Subcutaneous abdominal adipose tissue (tissue), 5 donors: ENCODE measurements at regions not wholly inside any gene's neighbourhood (a gene's known extent, or its start where the extent isn't known, plus 50 kb on each side); places are given as distances from the start of the nearest gene placed in this dataset.

ENCODE experiments used
- H3K27ac ChIP-seq: one replicate; pipeline ENCODE4 v1.7.0; 2013; ENCODE audit warnings: low read depth, mild to moderate bottlenecking, inconsistent platforms, low read length, moderate library complexity
- H3K27me3 ChIP-seq, 5 donors: one replicate each; pipeline ENCODE4 v1.7.0; 2013; ENCODE audit warnings: low read length in 5 of 5, inconsistent platforms in 1 of 5; ENCODE audit not compliant: control insufficient read depth in 5 of 5, insufficient read depth in 4 of 5
- H3K36me3 ChIP-seq, 5 donors: one replicate each; pipeline ENCODE4 v1.7.0; 2013; ENCODE audit warnings: low read length in 5 of 5; ENCODE audit not compliant: control insufficient read depth in 5 of 5, insufficient read depth in 5 of 5
- H3K4me1 ChIP-seq, 5 donors: one replicate each; pipeline ENCODE4 v1.7.0; 2013; ENCODE audit warnings: low read length in 5 of 5, mild to moderate bottlenecking in 3 of 5, moderate library complexity in 1 of 5; ENCODE audit not compliant: control insufficient read depth in 5 of 5, insufficient read depth in 5 of 5
- H3K4me3 ChIP-seq, 5 donors: one replicate each; pipeline ENCODE4 v1.7.0; 2013; ENCODE audit warnings: low read length in 5 of 5, low read depth in 1 of 5
- H3K9ac ChIP-seq, 5 donors: one replicate each; pipeline ENCODE4 v1.7.0; 2013; ENCODE audit warnings: low read length in 5 of 5, mild to moderate bottlenecking in 4 of 5, moderate library complexity in 3 of 5
- H3K9me3 ChIP-seq, 5 donors: one replicate each; pipeline ENCODE4 v1.7.0; 2013; ENCODE audit warnings: low read length in 5 of 5; ENCODE audit not compliant: control insufficient read depth in 5 of 5
- donor health status: healthy.
- donor health status: healthy.
- donor health status: healthy.
- donor health status: healthy.
- donor health status: healthy.

- Histone ChIP-seq H3K27ac (no peak overlapping the region), H3K4me1 (no peaks in the 10 kb centered on the region), H3K9ac (no peak overlapping the region), H3K27me3 (no peaks in the 10 kb centered on the region), H3K36me3 (no peaks in the 10 kb centered on the region), H3K4me3 (no peak overlapping the region), H3K9me3 (no peaks in the 10 kb centered on the region)
Measured at GRCh38 chr3:182349951-182350517, 443.3 kb upstream of the ATP11B start.

- no peaks in the 10 kb centered on the region for H3K4me1 ChIP-seq
- no peaks in the 10 kb centered on the region for H3K36me3 ChIP-seq
- H3K4me3 ChIP-seq, result no peak overlapping the region
- H3K27me3 ChIP-seq, result peaks cover 0 to 2% (median 0%) of the 10 kb centered on the region in 5 donors
- no peaks in the 10 kb centered on the region for H3K9me3 ChIP-seq
- H3K9ac ChIP-seq, result no peak overlapping the region
- no peak overlapping the region for H3K27ac ChIP-seq
Measured at GRCh38 chr3:182357928-182358327, 435.4 kb upstream of the ATP11B start.

DNA sequence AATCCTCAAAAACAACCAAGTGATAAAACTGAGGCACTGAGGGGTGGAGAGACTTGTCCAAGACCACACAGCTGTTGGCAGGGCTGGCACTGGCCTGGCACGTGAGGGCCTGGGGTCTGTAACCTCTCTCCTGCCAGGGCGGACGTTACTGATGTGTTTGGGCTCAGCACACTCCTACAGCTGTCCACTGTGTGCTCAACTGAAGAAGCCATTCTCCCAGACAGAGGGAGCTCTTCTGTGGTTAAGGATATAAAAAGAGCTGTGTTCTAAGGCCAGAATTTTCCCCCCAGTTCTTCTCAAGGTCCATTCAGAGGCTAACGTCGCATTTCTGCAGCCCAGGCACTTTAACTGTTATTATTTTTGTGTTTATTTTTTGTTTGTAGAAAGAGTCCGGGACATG is 429.0 kb upstream of the ATP11B start:
- no peak overlapping the region for H3K27ac ChIP-seq
- H3K36me3 ChIP-seq, result no peaks in the 10 kb centered on the region
- no peaks in the 10 kb centered on the region for H3K4me1 ChIP-seq
- H3K9ac ChIP-seq, result no peak overlapping the region
- peaks cover 0 to 2% (median 0%) of the 10 kb centered on the region in 5 donors for H3K27me3 ChIP-seq
- no peak overlapping the region for H3K4me3 ChIP-seq
- H3K9me3 ChIP-seq, result no peaks in the 10 kb centered on the region

- no peaks in the 10 kb centered on the region for H3K9me3 ChIP-seq
- H3K4me3 ChIP-seq, result no peak overlapping the region
- H3K9ac ChIP-seq, result no peak overlapping the region
- H3K27me3 ChIP-seq, result no peaks in the 10 kb centered on the region
- no peak overlapping the region for H3K27ac ChIP-seq
- H3K4me1 ChIP-seq, result no peaks in the 10 kb centered on the region
- no peaks in the 10 kb centered on the region for H3K36me3 ChIP-seq
Measured at GRCh38 chr3:182364723-182365650, 428.3 kb upstream of the ATP11B start.

- H3K4me1 ChIP-seq, result no peaks in the 10 kb centered on the region
- H3K27me3 ChIP-seq, result no peaks in the 10 kb centered on the region
- no peak overlapping the region for H3K27ac ChIP-seq
- H3K4me3 ChIP-seq, result no peak overlapping the region
- no peak overlapping the region for H3K9ac ChIP-seq
- no peaks in the 10 kb centered on the region for H3K9me3 ChIP-seq
- H3K36me3 ChIP-seq, result no peaks in the 10 kb centered on the region
Measured at GRCh38 chr3:182366746-182367145, 426.6 kb upstream of the ATP11B start.

DNA sequence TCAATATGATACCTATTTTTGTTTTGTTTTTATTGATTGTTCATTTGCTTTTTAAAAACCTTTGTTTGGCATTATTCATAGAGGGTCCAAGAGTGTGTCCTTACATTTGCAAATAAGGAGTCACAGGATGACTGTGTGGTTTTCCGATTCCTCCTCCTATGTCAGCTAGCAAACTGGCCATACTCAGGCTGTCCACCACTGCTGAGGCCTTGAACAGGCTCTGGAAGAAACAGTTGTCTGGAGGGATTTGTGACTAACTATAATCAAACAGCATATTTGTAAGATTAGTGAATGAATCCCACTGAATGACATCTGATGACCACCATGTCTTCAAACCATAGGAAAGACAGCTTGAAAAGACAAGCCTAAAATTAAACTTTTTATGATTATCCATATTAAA is 423.4 kb upstream of the ATP11B start:
- H3K9ac ChIP-seq, result no peak overlapping the region
- H3K36me3 ChIP-seq, result no peaks in the 10 kb centered on the region
- no peaks in the 10 kb centered on the region for H3K9me3 ChIP-seq
- no peaks in the 10 kb centered on the region for H3K27me3 ChIP-seq
- no peaks in the 10 kb centered on the region for H3K4me1 ChIP-seq
- H3K4me3 ChIP-seq, result no peak overlapping the region
- no peak overlapping the region for H3K27ac ChIP-seq

- no peaks in the 10 kb centered on the region for H3K9me3 ChIP-seq
- no peak overlapping the region for H3K4me3 ChIP-seq
- no peaks in the 10 kb centered on the region for H3K36me3 ChIP-seq
- no peak overlapping the region for H3K9ac ChIP-seq
- H3K4me1 ChIP-seq, result no peaks in the 10 kb centered on the region
- H3K27me3 ChIP-seq, result no peaks in the 10 kb centered on the region
- no peak overlapping the region for H3K27ac ChIP-seq
Measured at GRCh38 chr3:182370949-182371348, 422.4 kb upstream of the ATP11B start.

- no peak overlapping the region for H3K4me3 ChIP-seq
- no peaks in the 10 kb centered on the region for H3K36me3 ChIP-seq
- no peak overlapping the region for H3K27ac ChIP-seq
Measured at GRCh38 chr3:182375916-182376315, 417.4 kb upstream of the ATP11B start.

GRCh38 chr3:182382112-182382857 is 411.0 kb upstream of the ATP11B start:
- no peak overlapping the region for H3K27ac ChIP-seq
- H3K36me3 ChIP-seq, result no peaks in the 10 kb centered on the region
- H3K9ac ChIP-seq, result no peak overlapping the region
- H3K27me3 ChIP-seq, result peaks cover 0 to 4% (median 0%) of the 10 kb centered on the region in 5 donors
- H3K4me1 ChIP-seq, result no peaks in the 10 kb centered on the region
- no peaks in the 10 kb centered on the region for H3K9me3 ChIP-seq
- H3K4me3 ChIP-seq, result no peak overlapping the region

More at GRCh38 chr3:182375916-182376315, 417.4 kb upstream of the ATP11B start:
- Histone ChIP-seq H3K4me1 (no peaks in the 10 kb centered on the region), H3K9me3 (no peaks in the 10 kb centered on the region), H3K27me3 (no peaks in the 10 kb centered on the region), H3K9ac (no peak overlapping the region)

DNA sequence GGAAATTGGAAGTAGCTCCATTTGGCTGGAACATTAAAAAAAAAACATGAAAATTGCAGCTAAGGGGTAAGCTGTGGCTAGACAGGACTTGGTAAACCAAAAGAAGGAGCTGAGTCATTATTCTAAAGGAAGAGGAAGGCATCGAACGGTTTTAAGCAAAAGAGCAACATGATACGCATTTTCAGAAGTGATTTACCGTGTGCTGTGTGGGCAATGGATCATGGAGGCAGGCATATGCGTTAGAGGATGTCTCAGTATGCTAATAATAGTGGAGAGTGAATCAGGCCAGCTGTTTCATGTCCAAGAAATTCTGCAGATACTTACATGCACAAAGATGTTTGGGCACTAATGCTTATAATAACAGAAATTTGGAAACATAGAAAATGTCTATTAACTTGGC is 409.1 kb upstream of the ATP11B start:
- Histone ChIP-seq H3K27ac (no peak overlapping the region), H3K9ac (no peak overlapping the region), H3K36me3 (no peaks in the 10 kb centered on the region), H3K4me3 (no peak overlapping the region), H3K27me3 (peaks cover 0 to 4% (median 0%) of the 10 kb centered on the region in 5 donors), H3K9me3 (no peaks in the 10 kb centered on the region), H3K4me1 (no peaks in the 10 kb centered on the region)
